ACC112 (cell line): ENCODE measurements at regions not wholly inside any gene's neighbourhood (a gene's known extent, or its start where the extent isn't known, plus 50 kb on each side); places are given as distances from the start of the nearest gene placed in this dataset.

Experiments used
- H2AFZ ChIP-seq: fragments of 200-600 bp; sonication (generic); one replicate; pipeline ENCODE4 v1.6.0; 2017; ENCODE audit warnings: antibody characterized with exemption, low read length; ENCODE audit not compliant: unreplicated experiment
- H3K27ac ChIP-seq: fragments of 200-600 bp; sonication (generic); 2 replicates; pipeline ENCODE4 v1.5.1; 2014; ENCODE audit warnings: low read depth, mild to moderate bottlenecking, antibody characterized with exemption, low read length, moderate library complexity
- H3K27me3 ChIP-seq: fragments of 200-600 bp; sonication (generic); 2 replicates; pipeline ENCODE4 v1.6.1; 2014; ENCODE audit warnings: mild to moderate bottlenecking, antibody characterized with exemption, low read length, moderate library complexity, mixed read lengths; ENCODE audit not compliant: insufficient read depth
- H3K36me3 ChIP-seq: fragments of 200-600 bp; sonication (generic); 2 replicates; pipeline ENCODE4 v1.6.1; 2016; ENCODE audit warnings: mild to moderate bottlenecking, antibody characterized with exemption, low read length, moderate library complexity, mixed read lengths; ENCODE audit not compliant: insufficient read depth
- H3K4me1 ChIP-seq: fragments of 200-600 bp; sonication (generic); one replicate; pipeline ENCODE4 v1.6.1; 2016; ENCODE audit warnings: low read length, mixed read lengths; ENCODE audit not compliant: insufficient read depth, unreplicated experiment, control insufficient read depth
- H3K4me3 ChIP-seq: fragments of 200-600 bp; sonication (generic); 2 replicates; pipeline ENCODE4 v1.5.1; 2014; ENCODE audit warnings: mild to moderate bottlenecking, low read depth, low read length
- H3K79me2 ChIP-seq: fragments of 200-600 bp; sonication (generic); one replicate; pipeline ENCODE4 v1.6.0; 2016; ENCODE audit warnings: low read length; ENCODE audit not compliant: control insufficient read depth, unreplicated experiment, insufficient read depth

DNA sequence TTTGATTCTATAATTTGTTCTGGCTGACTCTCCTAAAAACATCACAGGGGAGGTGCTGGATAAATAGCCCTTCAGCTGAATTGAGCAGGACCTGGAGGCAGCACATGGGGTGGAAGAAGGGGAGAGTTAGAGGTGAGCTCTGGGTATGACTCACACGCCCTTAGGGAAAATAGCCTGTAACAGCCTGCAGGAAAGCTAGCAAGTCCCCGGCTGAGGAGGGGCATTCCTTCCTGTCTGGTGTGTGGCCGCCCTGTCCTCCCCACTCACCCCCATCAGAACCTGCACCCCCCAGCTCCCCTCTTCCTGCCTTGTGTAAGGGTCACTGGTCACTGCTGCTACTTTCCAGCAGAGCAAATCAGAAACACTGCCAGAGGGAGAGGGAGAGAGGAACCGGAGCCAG is 187.4 kb downstream of the C16orf95 start:
- no peak overlapping the region for H3K27ac ChIP-seq
- peaks cover 13% of the 10 kb centered on the region; the same call in 1 of the 2 replicates for H3K27me3 ChIP-seq
- H3K4me1 ChIP-seq, result peaks cover 10% of the 10 kb centered on the region
- H3K79me2 ChIP-seq, result no peaks in the 10 kb centered on the region
- H3K4me3 ChIP-seq, result no peak overlapping the region
- no peak overlapping the region for H2AFZ ChIP-seq
- no peaks in the 10 kb centered on the region for H3K36me3 ChIP-seq

DNA sequence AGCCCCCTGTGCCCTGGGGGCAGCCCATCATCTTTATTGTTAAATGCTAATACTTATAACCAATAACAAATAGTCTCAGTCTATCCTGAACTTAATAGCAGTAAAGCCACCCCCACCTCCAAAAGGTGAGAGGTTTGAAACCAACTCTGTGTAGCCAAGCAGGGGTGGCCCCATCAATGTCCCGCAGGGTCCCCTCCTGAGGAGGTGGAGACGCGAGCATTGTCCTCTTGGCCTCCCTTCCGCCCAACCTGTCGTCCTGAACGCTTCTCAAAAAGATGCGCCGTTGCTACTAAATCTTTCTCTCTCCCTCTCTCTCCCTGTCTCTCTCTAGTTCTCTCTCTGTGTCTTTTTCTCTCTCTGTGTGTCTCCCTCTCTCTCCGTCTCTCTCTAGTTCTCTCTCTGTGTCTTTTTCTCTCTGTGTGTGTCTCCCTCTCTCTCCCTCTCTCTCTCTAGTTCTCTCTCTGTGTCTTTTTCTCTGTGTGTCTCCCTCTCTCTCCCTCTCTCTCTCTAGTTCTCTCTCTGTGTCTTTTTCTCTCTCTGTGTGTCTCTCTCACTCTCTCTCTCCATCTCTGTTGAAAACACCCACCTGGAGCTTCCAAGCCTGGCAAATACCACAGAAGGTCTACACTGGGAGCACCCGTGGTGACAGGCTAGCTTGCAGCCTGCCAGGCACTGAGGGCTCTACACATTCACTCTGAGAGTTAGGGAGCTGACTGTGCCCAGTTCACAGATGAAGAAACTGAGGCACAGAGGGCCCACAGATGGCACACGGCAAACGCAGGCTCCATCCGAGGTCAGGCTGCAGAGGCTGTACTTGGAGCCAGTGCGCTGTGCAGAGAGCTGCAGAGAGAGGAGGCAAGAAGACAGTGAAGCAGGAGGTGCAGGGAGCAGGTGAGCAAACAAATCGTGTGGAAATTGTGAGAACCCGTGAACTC is 185.9 kb downstream of the C16orf95 start:
- Histone ChIP-seq H3K4me1 (peaks cover 10% of the 10 kb centered on the region), H3K27ac (no peak overlapping the region), H3K4me3 (no peak overlapping the region), H3K36me3 (no peaks in the 10 kb centered on the region), H2AFZ (no peak overlapping the region), H3K27me3 (peaks cover 13% of the 10 kb centered on the region; the same call in 1 of the 2 replicates), H3K79me2 (no peaks in the 10 kb centered on the region)

DNA sequence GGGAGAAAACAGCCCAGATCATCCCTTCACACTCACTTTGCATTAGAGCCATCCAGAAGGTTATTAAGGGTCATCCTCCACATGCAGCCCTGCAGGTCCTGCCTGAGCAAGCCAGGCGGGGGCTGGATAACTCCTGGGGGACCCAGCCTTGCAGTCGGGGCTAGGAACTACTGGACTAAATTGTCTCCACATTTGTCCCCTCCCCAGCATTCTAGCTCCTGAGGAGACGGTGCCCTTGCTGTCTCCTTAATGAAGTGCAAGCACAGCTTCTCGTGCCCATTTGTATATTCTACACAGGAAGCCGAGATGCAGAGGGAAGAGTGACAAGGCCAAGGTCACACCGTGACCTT is 185.2 kb downstream of the C16orf95 start:
- Histone ChIP-seq H3K4me3 (no peak overlapping the region), H3K4me1 (peaks cover 10% of the 10 kb centered on the region), H3K36me3 (no peaks in the 10 kb centered on the region), H3K27me3 (peaks cover 13% of the 10 kb centered on the region; the same call in 1 of the 2 replicates), H2AFZ (no peak overlapping the region), H3K79me2 (no peaks in the 10 kb centered on the region), H3K27ac (no peak overlapping the region)

DNA sequence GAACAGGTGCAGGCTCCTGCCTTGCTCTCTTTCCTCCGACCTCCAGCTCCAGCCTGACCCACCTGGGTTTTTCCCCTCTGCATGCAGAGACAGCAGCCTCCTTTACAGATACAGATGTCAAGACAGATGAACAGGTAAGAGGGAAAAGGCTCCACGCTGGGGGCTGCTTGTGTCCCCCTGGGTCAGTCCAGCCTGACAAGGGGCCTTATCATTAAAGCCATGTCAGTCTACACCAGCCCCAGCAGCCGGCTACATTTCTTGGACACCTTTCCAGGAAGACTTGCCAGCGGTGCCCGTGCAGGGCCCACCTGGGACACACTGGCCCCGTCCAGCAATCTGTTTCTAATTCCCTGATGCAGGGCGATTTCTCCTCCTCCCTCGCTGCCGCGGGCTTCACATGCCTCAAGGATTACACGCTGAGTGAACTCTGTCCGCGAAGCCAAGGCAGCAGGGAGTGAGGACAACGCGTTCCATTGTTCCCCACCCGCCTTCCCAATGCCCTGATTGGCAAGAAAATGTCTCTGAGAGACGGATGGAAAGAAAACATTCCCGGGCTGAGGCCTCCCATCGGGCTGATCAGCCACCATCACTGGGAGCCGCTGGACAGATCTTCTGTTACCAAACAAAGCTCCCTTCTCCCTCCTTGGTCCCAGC is 184.7 kb downstream of the C16orf95 start:
- H3K4me1 ChIP-seq, result peaks cover 10% of the 10 kb centered on the region
- H3K79me2 ChIP-seq, result no peaks in the 10 kb centered on the region
- no peaks in the 10 kb centered on the region for H3K36me3 ChIP-seq
- no peak overlapping the region for H2AFZ ChIP-seq
- H3K27me3 ChIP-seq, result peaks cover 13% of the 10 kb centered on the region; the same call in 1 of the 2 replicates
- H3K4me3 ChIP-seq, result no peak overlapping the region
- H3K27ac ChIP-seq, result no peak overlapping the region

DNA sequence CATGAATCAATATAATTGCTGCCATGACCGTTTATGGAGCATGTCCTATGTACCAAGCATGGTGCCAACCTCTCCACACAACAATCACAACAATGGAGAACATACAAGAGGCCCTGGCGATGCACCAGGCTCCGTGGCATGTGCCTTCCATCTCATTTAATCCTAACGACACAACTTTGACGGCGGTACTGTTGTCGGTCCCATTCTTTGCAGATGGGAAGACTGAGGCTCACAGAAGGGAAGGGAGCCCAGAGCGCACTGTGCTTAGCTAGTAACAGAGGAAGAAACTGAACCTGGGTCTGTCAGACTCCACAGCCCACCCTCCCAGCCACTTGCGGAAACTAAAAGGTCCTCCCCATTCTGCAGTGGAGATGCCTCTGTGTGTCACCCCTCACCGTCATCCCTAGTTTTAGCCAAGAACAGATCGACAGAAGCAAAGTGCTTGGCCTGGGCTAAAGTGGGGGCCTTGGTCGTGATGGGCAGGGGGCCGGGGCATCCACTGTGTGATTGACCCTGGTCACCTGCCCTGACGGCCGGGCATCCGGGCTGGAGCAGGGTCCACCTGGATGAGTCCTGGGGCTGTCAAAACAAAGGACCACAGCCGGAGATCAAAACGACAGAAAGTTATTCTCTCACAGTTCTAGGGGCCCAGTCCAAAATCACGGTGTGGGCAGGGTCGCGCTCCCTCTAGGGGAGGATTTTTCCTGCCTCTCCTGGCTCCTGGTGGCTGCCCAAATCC is 183.9 kb downstream of the C16orf95 start:
- Histone ChIP-seq H2AFZ (no peak overlapping the region), H3K27me3 (peaks cover 13% of the 10 kb centered on the region; the same call in 1 of the 2 replicates), H3K36me3 (no peaks in the 10 kb centered on the region), H3K4me1 (peaks cover 10% of the 10 kb centered on the region), H3K79me2 (no peaks in the 10 kb centered on the region), H3K27ac (no peak overlapping the region), H3K4me3 (no peak overlapping the region)

DNA sequence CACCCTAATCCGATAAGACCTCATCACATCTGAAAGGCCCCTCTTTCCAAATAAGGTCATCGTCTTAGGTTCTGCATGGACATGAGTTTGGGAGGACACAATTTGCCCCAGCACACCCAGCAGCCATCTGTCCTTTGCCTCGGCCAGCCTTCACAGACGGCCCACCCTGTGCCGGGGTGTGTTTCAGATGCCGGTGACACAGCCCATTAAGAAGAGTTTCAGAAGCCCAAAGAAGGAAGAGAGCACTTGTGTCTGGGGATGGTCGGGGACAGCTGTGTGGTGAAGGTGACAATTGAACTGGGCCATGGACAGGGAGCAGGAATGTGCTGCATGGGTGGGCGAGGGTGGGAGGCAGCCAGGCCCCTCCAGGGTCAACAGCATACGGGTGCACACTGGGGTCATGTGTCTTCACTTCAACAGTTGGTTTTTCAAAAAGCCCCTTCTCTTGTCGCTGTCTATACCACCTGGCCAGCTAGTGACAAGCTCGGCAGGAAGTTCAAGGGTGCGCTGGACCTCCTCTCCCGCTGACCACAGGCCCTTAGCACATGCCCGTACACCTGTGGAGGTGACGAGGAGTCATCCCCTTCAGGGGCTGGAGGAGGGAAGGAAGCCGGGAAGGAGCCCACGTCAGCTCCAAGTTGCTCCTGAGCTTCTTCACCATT is 183.1 kb downstream of the C16orf95 start:
- H2AFZ ChIP-seq, result no peak overlapping the region
- H3K27ac ChIP-seq, result no peak overlapping the region

DNA sequence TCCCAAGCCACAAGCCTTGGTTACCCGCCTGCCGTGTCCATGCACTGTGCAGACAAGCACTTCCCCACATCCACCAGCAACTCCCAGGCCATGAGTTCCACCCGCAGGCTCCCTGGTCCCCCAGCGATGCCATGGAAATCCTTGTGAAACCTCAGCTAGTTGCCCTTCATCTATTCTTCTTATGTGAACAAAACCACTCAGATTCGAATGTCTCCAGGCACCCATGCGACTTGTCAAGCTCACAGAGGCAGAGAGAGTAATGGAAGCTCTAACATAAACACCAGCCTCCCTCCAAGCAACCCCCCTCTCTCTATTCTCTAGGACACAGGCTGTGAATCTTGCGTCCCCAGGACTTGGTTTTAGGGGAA is 182.6 kb downstream of the C16orf95 start:
- Histone ChIP-seq H3K4me3 (no peak overlapping the region), H3K4me1 (peaks cover 10% of the 10 kb centered on the region), H3K27ac (no peak overlapping the region), H3K79me2 (no peaks in the 10 kb centered on the region), H3K36me3 (no peaks in the 10 kb centered on the region), H3K27me3 (peaks cover 8% of the 10 kb centered on the region; the same call in 1 of the 2 replicates), H2AFZ (no peak overlapping the region)

More for the DNA sequence above, 183.1 kb downstream of the C16orf95 start:
- Histone ChIP-seq H3K27me3 (peaks cover 8% of the 10 kb centered on the region; the same call in 1 of the 2 replicates), H3K4me3 (no peak overlapping the region), H3K4me1 (peaks cover 10% of the 10 kb centered on the region), H3K79me2 (no peaks in the 10 kb centered on the region), H3K36me3 (no peaks in the 10 kb centered on the region)

DNA sequence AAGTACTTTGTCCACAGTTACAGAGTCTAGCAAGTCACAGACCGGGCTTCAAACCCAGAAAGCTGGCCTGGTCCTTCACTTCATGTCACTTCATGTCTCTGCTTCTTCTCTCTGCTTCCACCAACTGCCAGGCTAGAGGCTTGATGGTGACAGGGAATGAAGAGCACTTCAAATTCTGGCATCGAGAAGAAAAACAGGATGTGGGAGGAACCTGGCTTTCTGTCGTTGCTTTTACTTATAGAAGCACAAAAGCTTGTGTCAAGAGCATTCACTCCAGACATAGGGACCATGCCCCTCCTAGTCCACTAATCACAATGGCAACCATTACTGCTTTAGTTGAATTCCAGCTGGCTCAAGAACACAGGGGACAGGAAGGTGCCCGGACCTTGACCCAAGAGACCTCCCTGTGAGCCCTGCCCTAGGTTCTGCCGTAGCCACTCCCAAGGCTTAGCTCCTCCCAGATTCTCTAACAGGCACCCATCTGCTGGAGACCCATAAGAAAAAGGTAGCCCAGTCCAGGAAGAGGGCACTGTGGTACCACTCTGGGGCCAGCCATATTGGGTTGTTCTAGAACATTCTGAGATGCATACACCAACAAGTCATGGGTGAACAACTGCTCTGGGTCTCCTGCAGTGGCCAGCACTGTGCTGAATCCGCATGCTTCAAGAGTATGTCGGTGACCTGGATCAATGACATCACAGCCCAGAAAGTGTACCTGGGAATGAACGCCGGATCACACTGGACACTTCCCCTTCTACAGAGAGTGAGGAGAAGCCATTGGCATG is 181.8 kb downstream of the C16orf95 start:
- H3K36me3 ChIP-seq, result no peaks in the 10 kb centered on the region
- H3K27ac ChIP-seq, result no peak overlapping the region
- no peaks in the 10 kb centered on the region for H3K79me2 ChIP-seq
- peaks cover 10% of the 10 kb centered on the region for H3K4me1 ChIP-seq
- H2AFZ ChIP-seq, result no peak overlapping the region
- H3K27me3 ChIP-seq, result peaks cover 8% of the 10 kb centered on the region; the same call in 1 of the 2 replicates
- no peak overlapping the region for H3K4me3 ChIP-seq

DNA sequence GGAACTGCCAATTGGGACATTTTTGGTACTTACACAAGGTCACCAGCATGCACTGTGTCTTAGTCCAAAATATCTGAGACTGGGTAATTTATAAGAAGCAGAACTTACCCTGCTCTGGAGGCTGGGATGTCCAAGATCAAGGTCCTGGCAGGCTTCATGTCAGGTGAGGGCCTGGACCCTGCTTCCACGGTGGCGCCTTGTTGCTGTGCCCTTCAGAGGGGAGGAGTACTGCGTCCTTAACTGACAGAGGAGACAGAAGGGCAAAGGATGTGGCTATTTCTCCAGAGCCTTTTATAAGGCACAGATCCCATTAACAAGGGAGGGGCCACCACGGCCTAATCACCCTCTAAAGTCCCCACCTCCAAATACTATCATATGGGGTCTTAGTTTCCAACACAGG is 178.9 kb downstream of the C16orf95 start:
- no peak overlapping the region for H3K4me3 ChIP-seq
- H3K79me2 ChIP-seq, result no peaks in the 10 kb centered on the region
- no peak overlapping the region for H2AFZ ChIP-seq
- no peaks in the 10 kb centered on the region for H3K36me3 ChIP-seq
- H3K4me1 ChIP-seq, result no peaks in the 10 kb centered on the region
- no peaks in the 10 kb centered on the region for H3K27me3 ChIP-seq
- H3K27ac ChIP-seq, result no peak overlapping the region
